SK-N-SH treated with all-trans-retinoic acid at 6 μM for 48 hours (cell line): ENCODE measurements at regions not wholly inside any gene's neighbourhood (a gene's known extent, or its start where the extent isn't known, plus 50 kb on each side); places are given as distances from the start of the nearest gene placed in this dataset.

Experiments
- ARNTL ChIP-seq: fragments of 450-650 bp; formaldehyde crosslinking; IDR thresholded peaks from 2 replicates; pipeline ENCODE4 v1.5.0; 2020; ENCODE audit warnings: low read depth, mild to moderate bottlenecking, moderate library complexity, borderline replicate concordance
- GLIS3 ChIP-seq: fragments of 250-450 bp; sonication (Bioruptor Pico); IDR thresholded peaks from 2 replicates; pipeline ENCODE4 v1.5.0; 2020; ENCODE audit warnings: mild to moderate bottlenecking, moderate library complexity
- RARB ChIP-seq: fragments of 250-450 bp; sonication (Bioruptor Pico); IDR thresholded peaks from 2 replicates; pipeline ENCODE4 v1.8.0; 2021; ENCODE audit warnings: mild to moderate bottlenecking, moderate library complexity

DNA sequence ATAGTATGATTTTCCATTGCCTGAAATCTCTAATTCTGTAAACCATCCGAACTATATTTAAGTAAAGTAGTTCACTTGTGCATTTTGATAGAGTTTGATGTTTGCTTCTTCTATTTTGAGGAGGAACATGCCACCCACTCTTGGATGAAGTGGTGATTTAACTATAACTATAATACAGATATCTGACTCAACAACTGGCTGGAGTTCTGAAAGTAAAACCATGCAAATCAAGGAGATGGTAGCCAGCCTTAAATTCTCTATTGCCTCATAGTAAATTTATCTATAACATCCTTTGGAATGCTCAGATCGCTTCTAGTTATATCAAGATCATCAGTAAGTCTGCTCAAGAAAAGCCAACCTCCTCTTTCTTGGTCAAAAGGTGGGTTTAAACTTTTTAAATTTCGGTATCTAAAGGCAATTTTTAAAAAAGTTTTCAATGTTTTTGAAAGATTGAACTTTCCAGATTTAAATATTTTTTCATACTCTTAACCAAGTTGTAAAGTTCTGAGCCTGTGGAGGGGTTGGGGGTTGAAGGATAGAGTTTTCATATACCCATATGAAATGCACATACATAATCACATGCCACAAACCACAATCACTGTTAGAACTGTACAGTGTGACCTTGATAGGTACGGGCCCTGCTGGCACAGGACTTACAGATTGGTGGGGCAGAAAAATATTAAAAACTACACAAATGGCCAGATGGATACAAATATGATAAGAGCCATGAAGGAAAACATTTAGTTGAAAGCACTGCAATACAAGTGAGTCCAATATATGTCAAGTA lies 90.5 kb upstream of the RFC3 start:
- no peak for TF ChIP-seq ARNTL (CRISPR knock-in tag)
- no peak for TF ChIP-seq RARB (CRISPR knock-in tag)
- TF ChIP-seq GLIS3, result no peak
